ENCODE measurements at regions not wholly inside any gene's neighbourhood (a gene's known extent, or its start where the extent isn't known, plus 50 kb on each side); places are given as distances from the start of the nearest gene placed in this dataset.

GRCh38 chr13:24107955-24108614, 52.4 kb upstream of the SPATA13 start:
- POLR2A ChIA-PET = no interaction called here
- 88% methylated on average over 15 of the region's 16 CpGs for WGBS (ENCODE audit: insufficient coverage)
- H3K36me3 ChIP-seq (ENCODE audit: control insufficient read depth in 4 of 4, insufficient read depth in 4 of 4, low read length in 3 of 4) = no peaks in the 10 kb centered on the region
- no peaks in the 10 kb centered on the region for H3K27me3 ChIP-seq (replicated peaks in 2 of 5; ENCODE audit: control insufficient read depth in 4 of 5, insufficient read depth in 5 of 5, low read length in 4 of 5)
- no peak overlapping the region for H3K27ac ChIP-seq (ENCODE audit: insufficient read depth in 1 of 2, low read depth in 1 of 2, low read length in 2 of 2, poor library complexity in 1 of 2, severe bottlenecking in 2 of 2)
- no peak for DNase-seq
- CTCF ChIA-PET = no interaction called here
- H3K4me3 ChIP-seq (ENCODE audit: control insufficient read depth in 1 of 7, extremely low read depth in 1 of 7, insufficient read depth in 4 of 7, low read depth in 2 of 7, low read length in 6 of 7) = no peak overlapping the region
- H3K9me3 ChIP-seq (ENCODE audit: control extremely low read depth in 1 of 5, control insufficient read depth in 4 of 5, insufficient read depth in 2 of 5, low read depth in 1 of 5, low read length in 4 of 5) = no peaks in the 10 kb centered on the region
- H3K4me1 ChIP-seq (ENCODE audit: control extremely low read depth in 1 of 4, control insufficient read depth in 4 of 4, insufficient read depth in 4 of 4, low read length in 3 of 4) = no peaks in the 10 kb centered on the region

GRCh38 chr13:24108615-24108965, 51.9 kb upstream of the SPATA13 start:
- Histone ChIP-seq H3K9me3 (ENCODE audit: control extremely low read depth in 1 of 5, control insufficient read depth in 4 of 5, insufficient read depth in 2 of 5, low read depth in 1 of 5, low read length in 4 of 5) (no peaks in the 10 kb centered on the region), H3K4me1 (ENCODE audit: control extremely low read depth in 1 of 4, control insufficient read depth in 4 of 4, insufficient read depth in 4 of 4, low read length in 3 of 4) (no peaks in the 10 kb centered on the region), H3K4me3 (ENCODE audit: control insufficient read depth in 1 of 7, extremely low read depth in 1 of 7, insufficient read depth in 4 of 7, low read depth in 2 of 7, low read length in 6 of 7) (no peak overlapping the region), H3K27ac (ENCODE audit: insufficient read depth in 1 of 2, low read depth in 1 of 2, low read length in 2 of 2, poor library complexity in 1 of 2, severe bottlenecking in 2 of 2) (no peak overlapping the region), H3K27me3 (replicated peaks in 2 of 5; ENCODE audit: control insufficient read depth in 4 of 5, insufficient read depth in 5 of 5, low read length in 4 of 5) (no peaks in the 10 kb centered on the region), H3K36me3 (ENCODE audit: control insufficient read depth in 4 of 4, insufficient read depth in 4 of 4, low read length in 3 of 4) (no peaks in the 10 kb centered on the region)
- 85% methylated on average over 6 of the region's 7 CpGs for WGBS (ENCODE audit: insufficient coverage)
- CTCF ChIA-PET = no interaction called here
- DNase-seq = no peak
- POLR2A ChIA-PET = no interaction called here

- ChIA-PET POLR2A (no interaction called here), CTCF (no interaction called here)
- H3K9me3 ChIP-seq (ENCODE audit: control extremely low read depth in 1 of 5, control insufficient read depth in 4 of 5, insufficient read depth in 2 of 5, low read depth in 1 of 5, low read length in 4 of 5) = no peaks in the 10 kb centered on the region
- H3K4me3 ChIP-seq (ENCODE audit: control insufficient read depth in 1 of 7, extremely low read depth in 1 of 7, insufficient read depth in 4 of 7, low read depth in 2 of 7, low read length in 6 of 7) = no peak overlapping the region
- no peak for DNase-seq
- H3K4me1 ChIP-seq (ENCODE audit: control extremely low read depth in 1 of 4, control insufficient read depth in 4 of 4, insufficient read depth in 4 of 4, low read length in 3 of 4) = no peaks in the 10 kb centered on the region
- H3K27me3 ChIP-seq (replicated peaks in 2 of 5; ENCODE audit: control insufficient read depth in 4 of 5, insufficient read depth in 5 of 5, low read length in 4 of 5) = no peaks in the 10 kb centered on the region
- H3K27ac ChIP-seq (ENCODE audit: insufficient read depth in 1 of 2, low read depth in 1 of 2, low read length in 2 of 2, poor library complexity in 1 of 2, severe bottlenecking in 2 of 2) = no peak overlapping the region
- 70% methylated on average over 4 of the region's 4 CpGs for WGBS (ENCODE audit: insufficient coverage)
- H3K36me3 ChIP-seq (ENCODE audit: control insufficient read depth in 4 of 4, insufficient read depth in 4 of 4, low read length in 3 of 4) = no peaks in the 10 kb centered on the region
Observed at GRCh38 chr13:24110011-24110410, 50.5 kb upstream of the SPATA13 start.
